H9 (cell line): ENCODE measurements at regions not wholly inside any gene's neighbourhood (a gene's known extent, or its start where the extent isn't known, plus 50 kb on each side); places are given as distances from the start of the nearest gene placed in this dataset.

Experiments
- DNase-seq: peaks from one replicate; pipeline ENCODE4 v3.0.0-alpha.2; 2017
- H2AFZ ChIP-seq: one replicate; pipeline ENCODE4 v1.6.1; 2013; ENCODE audit warnings: mild to moderate bottlenecking, low read length, control low read depth, moderate library complexity
- H2AK5ac ChIP-seq: 2 replicates; pipeline ENCODE4 v1.6.1; 2013; ENCODE audit warnings: low read length, control low read depth, mixed read lengths; ENCODE audit not compliant: insufficient read length
- H2BK120ac ChIP-seq: one replicate; pipeline ENCODE4 v1.6.1; 2013; ENCODE audit warnings: low read depth, mild to moderate bottlenecking, low read length, control low read depth, inconsistent platforms; ENCODE audit not compliant: poor library complexity, severe bottlenecking
- H2BK12ac ChIP-seq: 2 replicates; pipeline ENCODE4 v1.6.1; 2013; ENCODE audit warnings: low read length, control low read depth, mixed read lengths, low read depth; ENCODE audit not compliant: insufficient read length
- H2BK15ac ChIP-seq: 2 replicates; pipeline ENCODE4 v1.6.1; 2013; ENCODE audit warnings: low read depth, low read length, control low read depth
- H2BK20ac ChIP-seq: one replicate; pipeline ENCODE4 v1.6.1; 2013; ENCODE audit warnings: low read depth, mild to moderate bottlenecking, low read length, control low read depth, inconsistent platforms; ENCODE audit not compliant: poor library complexity, severe bottlenecking
- H2BK5ac ChIP-seq: 2 replicates; pipeline ENCODE4 v1.6.1; 2013; ENCODE audit warnings: low read length, control low read depth, mixed read lengths; ENCODE audit not compliant: insufficient read length
- H3K14ac ChIP-seq: 2 replicates; pipeline ENCODE4 v1.6.1; 2013; ENCODE audit warnings: low read length, control low read depth; ENCODE audit not compliant: insufficient read depth
- H3K18ac ChIP-seq: 2 replicates; pipeline ENCODE4 v1.6.1; 2013; ENCODE audit warnings: low read depth, mild to moderate bottlenecking, mixed read lengths, low read length, control low read depth; ENCODE audit not compliant: insufficient read length
- H3K23ac ChIP-seq: 2 replicates; pipeline ENCODE4 v1.6.1; 2013; ENCODE audit warnings: low read length, control low read depth, mixed read lengths, low read depth; ENCODE audit not compliant: insufficient read length
- H3K23me2 ChIP-seq: 2 replicates; pipeline ENCODE4 v1.6.1; 2013; ENCODE audit warnings: low read depth, mild to moderate bottlenecking, mixed read lengths, low read length, control low read depth; ENCODE audit not compliant: insufficient read length, poor library complexity, severe bottlenecking
- H3K27ac ChIP-seq: 2 replicates; pipeline ENCODE4 v1.5.1; 2013; ENCODE audit warnings: low read length, control low read depth, mixed read lengths, low read depth; ENCODE audit not compliant: insufficient read length
- H3K27me3 ChIP-seq: 2 replicates; pipeline ENCODE4 v1.6.1; 2013; ENCODE audit warnings: low read length, control low read depth, inconsistent platforms; ENCODE audit not compliant: insufficient read depth
- H3K4ac ChIP-seq: 2 replicates; pipeline ENCODE4 v1.6.1; 2013; ENCODE audit warnings: low read depth, mild to moderate bottlenecking, control low read depth, inconsistent platforms, low read length, moderate library complexity
- H3K4me1 ChIP-seq: 2 replicates; pipeline ENCODE4 v1.6.1; 2013; ENCODE audit warnings: low read length, control low read depth, inconsistent platforms; ENCODE audit not compliant: insufficient read depth
- H3K4me2 ChIP-seq: 2 replicates; pipeline ENCODE4 v1.6.1; 2013; ENCODE audit warnings: low read length, control low read depth, mixed read lengths; ENCODE audit not compliant: insufficient read length, insufficient read depth
- H3K56ac ChIP-seq: 2 replicates; pipeline ENCODE4 v1.6.1; 2013; ENCODE audit warnings: low read depth, mild to moderate bottlenecking, mixed read lengths, low read length, control low read depth; ENCODE audit not compliant: insufficient read length
- H3K79me1 ChIP-seq: 2 replicates; pipeline ENCODE4 v1.6.1; 2013; ENCODE audit warnings: low read depth, mild to moderate bottlenecking, moderate library complexity, low read length, control low read depth, inconsistent platforms; ENCODE audit not compliant: insufficient read depth, poor library complexity, severe bottlenecking
- H3K79me2 ChIP-seq: 2 replicates; pipeline ENCODE4 v1.6.1; 2013; ENCODE audit warnings: low read length, control low read depth, inconsistent platforms; ENCODE audit not compliant: insufficient read depth
- H3K9ac ChIP-seq: 2 replicates; pipeline ENCODE4 v1.6.1; 2013; ENCODE audit warnings: low read length, control low read depth, mixed read lengths; ENCODE audit not compliant: insufficient read length; ENCODE audit errors: extremely low read depth
- H3K9me3 ChIP-seq: one replicate; pipeline ENCODE4 v1.6.1; 2013; ENCODE audit warnings: low read depth, low read length, inconsistent platforms; ENCODE audit not compliant: control insufficient read depth
- H3T11ph ChIP-seq: one replicate; pipeline ENCODE4 v1.6.1; 2013; ENCODE audit warnings: mild to moderate bottlenecking, low read length, control low read depth, inconsistent platforms
- H4K20me1 ChIP-seq: one replicate; pipeline ENCODE4 v1.6.1; 2013; ENCODE audit not compliant: control insufficient read depth, insufficient read length, insufficient read depth
- H4K5ac ChIP-seq: 2 replicates; pipeline ENCODE4 v1.6.1; 2013; ENCODE audit warnings: low read depth, mild to moderate bottlenecking, mixed read lengths, low read length, control low read depth; ENCODE audit not compliant: insufficient read length
- H4K8ac ChIP-seq: replicated peaks from 2 replicates; pipeline ENCODE4 v1.6.1; 2013; ENCODE audit warnings: low read length, control low read depth, mixed read lengths, low read depth; ENCODE audit not compliant: insufficient read length
- H4K91ac ChIP-seq: 2 replicates; pipeline ENCODE4 v1.6.1; 2013; ENCODE audit warnings: low read depth, mild to moderate bottlenecking, moderate library complexity, mixed read lengths, low read length, control low read depth; ENCODE audit not compliant: insufficient read length
- H3K27ac Mint-ChIP-seq, 3 experiments: 2 replicates in 2 of 3; 3 replicates in 1 of 3; pipeline ENCODE4 v1.8.0; 2020 to 2021; ENCODE audit warnings: mixed read lengths in 3 of 3, mild to moderate bottlenecking in 1 of 3, moderate library complexity in 1 of 3
- H3K27me3 Mint-ChIP-seq: 2 replicates; pipeline ENCODE4 v1.8.0; 2021; ENCODE audit warnings: low read depth, mild to moderate bottlenecking, moderate library complexity, mixed read lengths
- H3K36me3 Mint-ChIP-seq, 3 experiments: 2 replicates in 2 of 3; 3 replicates in 1 of 3; pipeline ENCODE4 v1.8.0; 2020 to 2021; ENCODE audit warnings: low read depth in 3 of 3, mixed read lengths in 3 of 3; ENCODE audit not compliant: insufficient read depth in 1 of 3
- H3K4me1 Mint-ChIP-seq, 2 experiments: 2 replicates each; pipeline ENCODE4 v1.8.0; 2020; ENCODE audit warnings: mixed read lengths in 2 of 2
- H3K4me3 Mint-ChIP-seq, 2 experiments: 2 replicates in 1 of 2; 3 replicates in 1 of 2; pipeline ENCODE4 v1.8.0; 2020 to 2021; ENCODE audit warnings: mild to moderate bottlenecking in 2 of 2, mixed read lengths in 2 of 2, moderate library complexity in 1 of 2
- H3K9me3 Mint-ChIP-seq, 2 experiments: 2 replicates in 1 of 2; 3 replicates in 1 of 2; pipeline ENCODE4 v1.8.0; 2020; ENCODE audit warnings: mild to moderate bottlenecking in 2 of 2, mixed read lengths in 2 of 2, moderate library complexity in 1 of 2
- CTCF ChIP-seq: fragments of 200-600 bp; sonication (generic); conservative IDR thresholded peaks from 3 replicates; pipeline ENCODE4 v1.8.0; 2021; ENCODE audit warnings: antibody characterized with exemption, mild to moderate bottlenecking
- WGBS: extraction: QIAGEN DNeasy Blood & Tissue Kit; methylation state at CpG from one replicate; pipeline ENCODE4 v1.1.7; 2013; ENCODE audit warnings: missing lambda C conversion rate, low lambda C conversion rate, mixed read lengths; ENCODE audit not compliant: insufficient read length; ENCODE audit errors: extremely low coverage; 5-methylcytosine and 5-hydroxymethylcytosine counted together

GRCh38 chr1:187936667-187937066 lies 1107.9 kb downstream of the PLA2G4A start:
- no CpG with 5 or more reads among the region's 1 CpG for WGBS
- Histone ChIP-seq H4K5ac (no peak overlapping the region), H3K27ac (no peak overlapping the region), H3K18ac (no peak overlapping the region), H2BK20ac (no peak overlapping the region), H4K91ac (no peak overlapping the region), H4K8ac (no peak overlapping the region), H3K79me1 (no peaks in the 10 kb centered on the region), H3K23me2 (no peaks in the 10 kb centered on the region), H2AK5ac (no peak overlapping the region), H2BK12ac (no peak overlapping the region), H4K20me1 (no peaks in the 10 kb centered on the region), H3K4me2 (no peak overlapping the region), H3K23ac (no peak overlapping the region), H2BK15ac (no peak overlapping the region), H3K4ac (no peak overlapping the region), H3K9me3 (no peaks in the 10 kb centered on the region), H2AFZ (no peak overlapping the region), H2BK5ac (no peak overlapping the region), H3K56ac (no peak overlapping the region), H3K9ac (no peak overlapping the region), H3T11ph (no peak overlapping the region), H2BK120ac (no peak overlapping the region), H3K14ac (no peak overlapping the region), H3K27me3 (no peaks in the 10 kb centered on the region), H3K79me2 (no peaks in the 10 kb centered on the region), H3K4me1 (no peaks in the 10 kb centered on the region)
- H3K9me3 Mint-ChIP-seq, result peaks cover 2 to 5% of the 10 kb centered on the region in 2 experiments; a peak in 3 of 5 replicates
- no peak overlapping the region for H3K27ac Mint-ChIP-seq
- no peaks in the 10 kb centered on the region for H3K4me1 Mint-ChIP-seq
- no peak for TF ChIP-seq CTCF
- no peak overlapping the region for H3K4me3 Mint-ChIP-seq
- DNase-seq, result no peak
- no peaks in the 10 kb centered on the region; the same call in 1 of the 2 replicates for H3K27me3 Mint-ChIP-seq
- no peaks in the 10 kb centered on the region for H3K36me3 Mint-ChIP-seq
